Hepatocyte (in vitro differentiated cells): ENCODE measurements at regions not wholly inside any gene's neighbourhood (a gene's known extent, or its start where the extent isn't known, plus 50 kb on each side); places are given as distances from the start of the nearest gene placed in this dataset.

Source experiments
- EZH2 ChIP-seq: fragments of 200-600 bp; sonication (generic); IDR thresholded peaks from 2 replicates; pipeline ENCODE4 v1.6.1; 2016; ENCODE audit warnings: antibody characterized with exemption, mild to moderate bottlenecking, borderline replicate concordance
- TF ChIP-seq, protein P1 (sequence below): fragments of 200-600 bp; sonication (generic); IDR thresholded peaks from 2 replicates; pipeline ENCODE4 v1.5.1; 2016; ENCODE audit warnings: antibody characterized with exemption, mild to moderate bottlenecking; ENCODE audit not compliant: poor library complexity

DNA sequence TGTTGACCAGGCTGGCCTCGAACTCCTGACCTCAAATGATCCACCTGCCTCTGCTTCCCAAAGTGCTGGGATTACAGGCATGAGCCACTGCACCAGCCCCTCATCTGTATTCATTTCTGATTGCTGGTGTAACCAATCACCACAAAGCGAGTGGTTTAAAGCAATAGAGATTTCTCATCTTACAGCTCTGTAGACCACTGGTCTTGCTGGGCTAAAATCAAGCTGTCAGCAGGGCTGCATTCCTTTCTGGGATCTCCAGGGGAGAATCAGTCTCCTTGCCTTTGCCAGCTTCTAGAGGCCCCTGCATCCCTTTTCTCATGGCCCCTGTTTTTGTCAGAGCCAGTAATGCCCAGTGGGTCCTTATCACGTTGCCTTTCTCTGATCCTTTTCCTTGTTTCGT lies 49.9 kb upstream of the PMEPA1 start:
- TF ChIP-seq, protein P1, sequence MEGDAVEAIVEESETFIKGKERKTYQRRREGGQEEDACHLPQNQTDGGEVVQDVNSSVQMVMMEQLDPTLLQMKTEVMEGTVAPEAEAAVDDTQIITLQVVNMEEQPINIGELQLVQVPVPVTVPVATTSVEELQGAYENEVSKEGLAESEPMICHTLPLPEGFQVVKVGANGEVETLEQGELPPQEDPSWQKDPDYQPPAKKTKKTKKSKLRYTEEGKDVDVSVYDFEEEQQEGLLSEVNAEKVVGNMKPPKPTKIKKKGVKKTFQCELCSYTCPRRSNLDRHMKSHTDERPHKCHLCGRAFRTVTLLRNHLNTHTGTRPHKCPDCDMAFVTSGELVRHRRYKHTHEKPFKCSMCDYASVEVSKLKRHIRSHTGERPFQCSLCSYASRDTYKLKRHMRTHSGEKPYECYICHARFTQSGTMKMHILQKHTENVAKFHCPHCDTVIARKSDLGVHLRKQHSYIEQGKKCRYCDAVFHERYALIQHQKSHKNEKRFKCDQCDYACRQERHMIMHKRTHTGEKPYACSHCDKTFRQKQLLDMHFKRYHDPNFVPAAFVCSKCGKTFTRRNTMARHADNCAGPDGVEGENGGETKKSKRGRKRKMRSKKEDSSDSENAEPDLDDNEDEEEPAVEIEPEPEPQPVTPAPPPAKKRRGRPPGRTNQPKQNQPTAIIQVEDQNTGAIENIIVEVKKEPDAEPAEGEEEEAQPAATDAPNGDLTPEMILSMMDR, result no peak
- no peak for TF ChIP-seq EZH2
